HepG2 (cell line): ENCODE measurements at regions not wholly inside any gene's neighbourhood (a gene's known extent, or its start where the extent isn't known, plus 50 kb on each side); places are given as distances from the start of the nearest gene placed in this dataset.

Experiments used
- CEBPB ChIP-seq: IDR thresholded peaks from 2 replicates; pipeline ENCODE4 v1.6.1; 2011; ENCODE audit warnings: low read depth, low read length, improper control_type of control experiment, borderline replicate concordance
- CTCF ChIP-seq: sonication (generic); formaldehyde crosslinking; IDR thresholded peaks from 2 replicates; pipeline ENCODE4 v1.5.0; 2020; ENCODE audit warnings: mild to moderate bottlenecking, missing genetic modification reagents, moderate library complexity
- E2F1 ChIP-seq: sonication (generic); formaldehyde crosslinking; IDR thresholded peaks from 2 replicates; pipeline ENCODE4 v1.5.0; 2020; ENCODE audit warnings: missing genetic modification reagents
- EZH2 ChIP-seq: conservative IDR thresholded peaks from 2 replicates; pipeline ENCODE4 v1.6.1; 2012; ENCODE audit warnings: mild to moderate bottlenecking, low read depth, low read length, moderate library complexity
- HDAC1 ChIP-seq: sonication (generic); formaldehyde crosslinking; IDR thresholded peaks from 2 replicates; pipeline ENCODE4 v1.5.1; 2020; ENCODE audit warnings: mild to moderate bottlenecking, missing genetic modification reagents
- HIVEP1 ChIP-seq: sonication (generic); formaldehyde crosslinking; IDR thresholded peaks from 2 replicates; pipeline ENCODE4 v1.4.0; 2020; ENCODE audit warnings: mild to moderate bottlenecking, missing genetic modification reagents
- JUN ChIP-seq: sonication (generic); formaldehyde crosslinking; IDR thresholded peaks from 2 replicates; pipeline ENCODE4 v1.4.0; 2020; ENCODE audit warnings: mild to moderate bottlenecking, missing genetic modification reagents
- MEF2D ChIP-seq: sonication (generic); formaldehyde crosslinking; IDR thresholded peaks from 2 replicates; pipeline ENCODE4 v1.5.1; 2020; ENCODE audit warnings: mild to moderate bottlenecking, missing genetic modification reagents
- MTA3 ChIP-seq: sonication (generic); formaldehyde crosslinking; IDR thresholded peaks from 2 replicates; pipeline ENCODE4 v1.4.0; 2020; ENCODE audit warnings: missing genetic modification reagents
- POLR2AphosphoS2 ChIP-seq: IDR thresholded peaks from 2 replicates; pipeline ENCODE4 v1.6.1; 2011; ENCODE audit warnings: low read depth, low read length, improper control_type of control experiment
- RFX5 ChIP-seq: IDR thresholded peaks from 2 replicates; pipeline ENCODE4 v1.6.1; 2011; ENCODE audit warnings: low read depth, low read length, improper control_type of control experiment
- TBP ChIP-seq: sonication (generic); formaldehyde crosslinking; IDR thresholded peaks from 2 replicates; pipeline ENCODE4 v1.5.0; 2020; ENCODE audit warnings: missing genetic modification reagents
- ZBTB14 ChIP-seq: sonication (generic); formaldehyde crosslinking; IDR thresholded peaks from 2 replicates; pipeline ENCODE4 v1.4.0; 2020; ENCODE audit warnings: missing genetic modification reagents
- TF ChIP-seq, protein P1 (sequence below): sonication (generic); formaldehyde crosslinking; IDR thresholded peaks from 2 replicates; pipeline ENCODE4 v1.5.0; 2020; ENCODE audit warnings: missing genetic modification reagents

DNA sequence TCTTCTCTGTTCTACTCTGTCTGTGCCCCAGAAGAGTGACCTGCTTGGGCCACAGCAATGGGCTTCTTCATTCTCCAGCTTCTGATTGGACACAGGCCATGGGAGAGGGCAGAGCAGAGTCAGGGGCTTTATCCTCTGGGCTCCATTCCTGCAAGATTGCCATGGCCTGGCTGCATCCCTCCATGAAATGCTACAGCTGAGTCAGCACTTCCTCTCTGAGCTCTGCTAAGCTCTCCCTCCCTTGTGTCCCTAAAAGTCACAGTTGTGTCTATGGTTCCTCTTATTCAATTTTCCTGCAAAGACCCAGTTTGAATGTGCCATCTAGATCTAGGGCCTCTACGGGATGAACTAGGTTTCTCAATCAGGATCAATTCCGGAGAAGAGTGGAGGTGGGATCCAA lies 903.8 kb downstream of the TYW1 start:
- TF ChIP-seq E2F1 (CRISPR knock-in tag), result no peak
- TF ChIP-seq MEF2D, result no peak
- TF ChIP-seq CEBPB, result no peak
- TF ChIP-seq EZH2, result no peak
- TF ChIP-seq POLR2AphosphoS2, result no peak
- TF ChIP-seq, protein P1, sequence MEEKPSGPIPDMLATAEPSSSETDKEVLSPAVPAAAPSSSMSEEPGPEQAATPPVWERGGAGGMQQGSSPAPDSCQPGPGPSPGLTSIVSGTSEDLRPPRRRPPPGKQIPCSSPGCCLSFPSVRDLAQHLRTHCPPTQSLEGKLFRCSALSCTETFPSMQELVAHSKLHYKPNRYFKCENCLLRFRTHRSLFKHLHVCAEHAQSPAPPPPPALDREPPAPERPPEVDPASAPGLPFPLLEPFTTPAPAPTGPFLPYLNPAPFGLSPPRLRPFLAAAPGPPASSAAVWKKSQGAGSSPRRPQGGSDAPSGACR, result no peak
- TF ChIP-seq TBP (CRISPR knock-in tag), result no peak
- no peak for TF ChIP-seq MTA3
- no peak for TF ChIP-seq HDAC1 (CRISPR knock-in tag)
- TF ChIP-seq HIVEP1 (CRISPR knock-in tag), result no peak
- no peak for TF ChIP-seq JUN (CRISPR knock-in tag)
- TF ChIP-seq CTCF (CRISPR knock-in tag), result no peak
- TF ChIP-seq ZBTB14 (CRISPR knock-in tag), result no peak
- no peak for TF ChIP-seq RFX5
